Stimulated activated CD4-positive, alpha-beta T cell treated with anti-CD3 and anti-CD28 coated beads, Interleukin-4, amount 100 ng/mL, for 24 hours (primary cell): ENCODE measurements at regions not wholly inside any gene's neighbourhood (a gene's known extent, or its start where the extent isn't known, plus 50 kb on each side); places are given as distances from the start of the nearest gene placed in this dataset.

Experiments used
- DNase-seq: peaks from one replicate; pipeline ENCODE4 v3.0.0-alpha.2; 2020

- DNase-seq: no peak
These were observed 367.0 kb upstream of the CADM1 start for GRCh38 chr11:115871161-115871760.

- no peak for DNase-seq
These were observed 365.7 kb upstream of the CADM1 start for GRCh38 chr11:115869780-115870431.

GRCh38 chr11:115869131-115869530 lies 364.9 kb upstream of the CADM1 start:
- DNase-seq: no peak

- no peak for DNase-seq
These were observed 356.0 kb upstream of the CADM1 start for GRCh38 chr11:115860246-115860645.

DNA sequence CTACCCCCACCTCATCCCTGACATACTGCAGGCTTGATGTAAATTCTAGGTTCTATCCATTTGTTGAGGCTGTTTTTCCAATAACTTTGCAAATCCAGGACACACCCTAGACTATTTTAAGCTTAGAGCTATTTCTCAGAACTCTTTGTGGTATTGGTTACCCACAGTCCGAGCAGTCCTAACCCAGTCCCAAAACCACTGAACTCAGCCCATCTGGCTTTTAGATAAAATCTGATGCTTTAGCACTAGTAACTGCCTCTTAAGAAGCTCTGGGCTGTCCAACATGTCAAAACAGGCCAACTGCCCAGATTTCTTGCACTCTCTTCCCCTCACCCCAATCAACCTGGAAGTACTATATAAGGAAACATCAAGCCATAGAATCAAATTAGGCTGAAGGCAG lies 344.4 kb upstream of the CADM1 start:
- DNase-seq: no peak

GRCh38 chr11:115848080-115848479 lies 343.9 kb upstream of the CADM1 start:
- no peak for DNase-seq

DNA sequence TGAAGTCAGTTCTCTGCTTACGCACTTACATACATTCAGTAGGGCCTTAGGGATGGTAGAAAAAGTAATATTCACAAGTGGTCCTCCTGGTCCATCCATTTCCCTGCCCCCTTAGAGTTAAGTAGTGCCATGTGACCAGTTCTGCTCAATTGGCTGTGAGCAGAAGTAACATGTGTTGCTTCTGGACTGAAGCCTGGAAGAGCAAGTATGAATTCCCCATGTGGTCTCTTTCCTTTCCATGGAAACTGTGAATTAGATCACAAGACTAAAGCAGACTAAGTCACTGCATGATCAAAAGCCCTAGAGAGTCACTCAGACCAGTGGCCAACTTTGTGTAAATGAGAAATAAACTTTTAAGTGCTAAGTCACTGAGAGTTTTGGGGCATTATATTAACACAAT lies 341.7 kb upstream of the CADM1 start:
- no peak for DNase-seq

DNA sequence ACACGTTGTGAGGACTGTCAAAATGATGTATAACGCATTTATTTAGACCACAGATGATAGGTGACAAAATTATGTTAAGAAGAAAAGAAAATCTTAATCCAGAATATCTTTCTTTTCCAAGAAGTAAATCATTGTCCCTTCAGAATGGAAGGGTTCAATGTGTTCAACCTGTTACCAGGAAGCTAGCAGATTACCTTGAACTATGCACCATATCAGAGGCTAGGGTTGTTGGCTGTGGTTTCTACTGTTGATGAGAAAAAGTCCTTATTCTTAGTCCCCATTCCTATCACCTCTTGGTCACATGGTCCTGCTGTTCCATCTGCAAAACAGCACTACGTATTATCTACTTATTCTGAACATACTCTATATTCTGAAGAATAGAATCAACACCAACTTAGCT lies 339.5 kb upstream of the CADM1 start:
- DNase-seq: no peak

DNA sequence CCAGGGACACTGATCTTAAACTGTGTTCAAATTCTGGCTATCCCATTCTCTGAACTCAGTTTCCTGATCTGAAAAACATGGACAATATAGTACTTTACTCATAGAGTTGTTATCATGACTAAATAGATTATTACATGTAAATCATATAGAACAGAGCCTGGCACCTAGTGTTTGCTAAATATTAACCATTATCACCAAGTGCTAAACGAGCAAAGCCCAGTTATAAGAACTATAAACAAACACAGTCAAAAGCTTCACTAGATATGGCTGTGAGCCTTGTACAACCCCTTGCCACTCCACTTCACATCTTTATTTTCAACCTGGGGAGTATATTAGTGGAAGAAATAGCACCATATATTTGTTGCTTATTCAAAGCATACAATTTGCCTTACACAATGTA lies 338.9 kb upstream of the CADM1 start:
- no peak for DNase-seq

DNA sequence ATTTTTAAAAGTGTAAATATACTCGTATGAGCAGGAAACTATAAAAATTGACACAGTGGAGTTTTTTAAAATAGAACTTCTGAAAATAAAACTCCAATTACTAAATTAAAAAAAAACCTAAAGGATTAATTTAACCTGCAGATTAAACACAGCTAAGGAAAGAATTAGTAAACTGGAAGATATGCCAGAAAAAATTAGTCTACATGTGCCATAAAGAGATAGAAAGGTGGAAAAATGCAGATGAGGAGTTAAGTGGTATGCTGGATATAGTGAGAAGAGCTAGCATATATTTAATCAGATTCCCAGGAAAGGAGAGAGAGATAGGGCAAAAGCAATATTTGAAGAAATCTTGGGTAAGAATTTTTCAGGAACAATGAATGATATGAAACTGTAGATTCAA lies 315.8 kb upstream of the CADM1 start:
- no peak for DNase-seq

GRCh38 chr11:115819014-115819413 lies 314.8 kb upstream of the CADM1 start:
- no peak for DNase-seq

DNA sequence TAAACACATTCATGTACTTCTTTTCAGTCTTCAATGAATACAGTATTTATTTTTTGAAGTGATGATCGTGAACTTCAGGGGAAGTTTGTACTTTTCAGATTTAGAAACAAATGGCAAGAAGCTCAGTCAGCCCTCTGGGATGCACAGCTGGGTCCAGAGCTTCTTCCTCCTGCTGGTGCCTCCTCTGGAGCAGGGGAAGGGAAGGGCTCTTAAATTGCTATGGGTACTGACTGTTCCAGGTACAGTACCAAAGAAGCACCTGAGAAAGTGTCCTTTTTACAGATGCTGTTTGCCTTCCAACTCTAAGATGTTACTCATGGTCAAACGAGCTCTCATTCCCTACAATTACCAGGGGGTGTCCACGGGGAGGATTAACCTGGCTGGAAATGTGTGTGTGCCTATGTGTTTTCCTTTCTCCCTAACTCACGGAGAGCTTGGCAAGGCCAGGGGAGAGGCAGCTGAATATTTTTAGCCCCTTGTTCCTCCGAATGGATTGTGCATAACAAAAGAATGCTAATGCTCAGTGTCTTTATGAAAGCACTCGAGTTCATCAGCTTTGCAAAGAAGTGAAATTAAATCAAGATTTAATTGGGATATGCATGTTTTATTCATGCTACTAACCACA lies 313.7 kb upstream of the CADM1 start:
- no peak for DNase-seq

DNA sequence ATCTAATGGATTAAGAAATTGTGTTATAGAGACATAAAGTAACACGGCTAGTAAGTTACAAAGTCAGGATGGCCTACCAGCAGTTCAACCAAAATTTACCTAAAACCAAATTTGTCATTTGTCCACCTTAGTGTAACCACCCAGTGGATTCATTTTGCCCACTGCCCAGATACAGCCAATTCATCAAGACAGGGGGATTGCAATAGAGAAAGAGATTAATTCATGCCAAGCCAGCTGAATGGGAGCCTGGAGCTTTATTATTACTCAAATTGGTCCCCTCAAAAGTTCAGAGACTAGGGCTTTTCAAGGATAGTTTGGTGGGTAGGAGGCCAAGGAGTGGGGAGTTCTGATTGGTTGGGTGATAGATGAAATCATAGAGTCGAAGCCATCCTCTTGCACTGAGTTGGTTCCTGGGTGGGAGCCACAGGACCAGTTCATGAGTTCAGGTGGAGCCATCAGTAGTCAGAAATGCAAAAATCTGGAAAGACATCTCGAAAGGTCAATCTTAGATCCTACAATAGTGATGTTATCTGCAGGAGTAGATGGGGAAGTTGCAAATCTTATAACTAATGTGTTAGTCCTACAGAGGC lies 304.2 kb upstream of the CADM1 start:
- DNase-seq: no peak

DNA sequence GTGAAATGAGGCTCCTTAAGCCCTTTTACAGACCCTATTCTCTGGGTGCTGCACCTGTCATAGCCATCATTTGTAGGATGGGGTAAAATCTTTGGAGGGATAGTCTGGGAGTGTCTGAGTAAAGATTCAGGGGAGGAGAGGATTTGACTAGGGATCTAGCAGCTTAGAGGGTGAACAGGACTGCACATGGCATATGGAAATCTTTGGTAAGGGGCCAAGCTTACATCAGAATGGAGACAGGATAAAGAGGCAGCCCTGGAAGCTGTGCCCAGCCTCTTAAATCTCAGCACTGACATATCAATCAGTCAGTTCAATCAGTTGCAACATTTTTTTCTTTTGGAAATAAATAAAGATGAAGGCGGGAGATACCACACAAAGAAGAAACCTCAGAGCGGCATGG lies 301.8 kb upstream of the CADM1 start:
- no peak for DNase-seq

- no peak for DNase-seq
These were observed 299.0 kb upstream of the CADM1 start for GRCh38 chr11:115803073-115803740.

- no peak for DNase-seq
These were observed 298.4 kb upstream of the CADM1 start for GRCh38 chr11:115802641-115803040.

- no peak for DNase-seq
These were observed 288.7 kb upstream of the CADM1 start for GRCh38 chr11:115792903-115793302.

GRCh38 chr11:115787302-115787701 lies 283.1 kb upstream of the CADM1 start:
- DNase-seq: no peak

GRCh38 chr11:115784796-115785521 lies 280.7 kb upstream of the CADM1 start:
- DNase-seq: no peak

DNA sequence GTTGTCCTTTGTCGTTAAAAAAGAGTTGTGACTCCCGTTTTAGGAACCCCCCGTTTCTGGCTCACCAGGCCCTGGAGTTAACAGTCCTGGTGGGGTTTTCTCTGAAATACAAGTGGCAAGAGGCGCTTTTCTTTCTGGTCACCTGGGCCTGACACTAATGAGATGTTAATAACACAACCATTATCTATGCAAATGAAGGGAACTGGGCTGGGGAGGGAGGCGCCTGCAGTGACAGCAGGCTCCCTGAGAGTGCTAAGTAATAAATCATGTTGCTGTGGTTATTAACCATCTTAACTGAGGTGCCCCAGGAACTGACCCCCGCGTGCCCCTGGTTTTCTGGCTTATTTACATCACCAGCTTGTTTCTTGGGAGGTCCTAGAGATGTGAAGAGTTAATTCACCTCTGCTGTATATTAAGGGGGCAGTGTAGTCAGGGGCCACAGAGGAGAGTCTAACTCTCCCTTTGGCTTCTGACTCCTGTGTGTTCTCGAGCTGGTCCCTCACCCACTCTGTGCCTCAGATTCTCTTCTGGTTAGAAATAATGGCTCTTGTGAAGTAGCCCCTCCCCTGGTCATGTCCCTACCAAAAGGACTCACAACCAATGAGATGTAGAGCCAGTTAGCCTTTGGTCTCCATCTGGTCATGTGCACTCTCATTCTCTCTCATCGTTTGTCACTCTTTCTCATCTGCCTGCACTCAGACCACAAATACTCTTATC lies 276.6 kb upstream of the CADM1 start:
- DNase-seq: no peak

- no peak for DNase-seq
These were observed 274.9 kb upstream of the CADM1 start for GRCh38 chr11:115778928-115779650.

DNA sequence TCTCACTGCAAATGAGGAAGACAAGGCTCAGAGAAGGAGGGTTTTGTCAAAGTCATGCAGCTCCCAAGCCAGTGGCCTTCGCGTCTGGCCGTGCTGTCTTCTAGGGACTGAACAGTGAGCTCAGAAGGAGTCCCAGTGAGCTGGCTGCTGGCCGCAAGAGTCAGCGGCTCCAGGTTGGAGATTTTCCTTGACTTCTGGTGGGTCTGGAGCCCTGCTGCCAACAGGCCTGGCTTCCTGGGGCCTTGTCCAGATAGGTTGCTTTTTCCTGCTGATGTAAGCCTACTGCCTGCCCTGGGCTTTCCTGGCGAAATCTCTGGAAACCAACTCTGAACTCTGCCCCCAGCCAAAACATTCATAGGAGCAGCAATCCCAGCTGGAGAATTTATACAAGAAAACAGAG lies 272.7 kb upstream of the CADM1 start:
- DNase-seq: no peak
